ENCODE measurements at regions not wholly inside any gene's neighbourhood (a gene's known extent, or its start where the extent isn't known, plus 50 kb on each side); places are given as distances from the start of the nearest gene placed in this dataset.

DNA sequence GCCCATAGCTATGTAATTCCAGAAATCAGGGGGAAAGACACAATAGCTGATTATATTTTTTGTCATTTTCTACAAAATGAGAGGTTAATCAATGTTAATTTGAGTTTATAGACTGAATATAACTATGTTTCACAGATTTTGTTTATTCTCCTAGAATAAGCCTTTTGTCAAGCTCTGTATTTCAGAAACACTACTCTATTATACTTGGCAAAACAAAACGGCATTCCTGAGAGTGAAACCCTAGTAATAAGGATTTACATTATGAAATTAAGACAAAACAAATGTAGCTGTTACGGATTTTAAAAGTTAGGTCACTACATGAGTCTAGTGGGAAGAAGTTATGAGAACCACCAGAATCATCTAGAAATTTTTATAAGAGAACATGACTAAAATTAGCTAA is 334.2 kb downstream of the KLF12 start:
- TF ChIP-seq, protein P1, sequence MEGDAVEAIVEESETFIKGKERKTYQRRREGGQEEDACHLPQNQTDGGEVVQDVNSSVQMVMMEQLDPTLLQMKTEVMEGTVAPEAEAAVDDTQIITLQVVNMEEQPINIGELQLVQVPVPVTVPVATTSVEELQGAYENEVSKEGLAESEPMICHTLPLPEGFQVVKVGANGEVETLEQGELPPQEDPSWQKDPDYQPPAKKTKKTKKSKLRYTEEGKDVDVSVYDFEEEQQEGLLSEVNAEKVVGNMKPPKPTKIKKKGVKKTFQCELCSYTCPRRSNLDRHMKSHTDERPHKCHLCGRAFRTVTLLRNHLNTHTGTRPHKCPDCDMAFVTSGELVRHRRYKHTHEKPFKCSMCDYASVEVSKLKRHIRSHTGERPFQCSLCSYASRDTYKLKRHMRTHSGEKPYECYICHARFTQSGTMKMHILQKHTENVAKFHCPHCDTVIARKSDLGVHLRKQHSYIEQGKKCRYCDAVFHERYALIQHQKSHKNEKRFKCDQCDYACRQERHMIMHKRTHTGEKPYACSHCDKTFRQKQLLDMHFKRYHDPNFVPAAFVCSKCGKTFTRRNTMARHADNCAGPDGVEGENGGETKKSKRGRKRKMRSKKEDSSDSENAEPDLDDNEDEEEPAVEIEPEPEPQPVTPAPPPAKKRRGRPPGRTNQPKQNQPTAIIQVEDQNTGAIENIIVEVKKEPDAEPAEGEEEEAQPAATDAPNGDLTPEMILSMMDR (IDR thresholded peaks at IDR 0.05; ENCODE audit: low read length), result no peak
- no peak for TF ChIP-seq EZH2 (IDR thresholded peaks at IDR 0.05; ENCODE audit: borderline replicate concordance, low read length)
